GM08714 (cell line): ENCODE measurements at regions not wholly inside any gene's neighbourhood (a gene's known extent, or its start where the extent isn't known, plus 50 kb on each side); places are given as distances from the start of the nearest gene placed in this dataset.
"Not testable (repeated sequence)": the region's sequence is repeated elsewhere in the genome, so short reads cannot be mapped to it uniquely, and the experiment has no call there.

Experiments
- H3K4me3 ChIP-seq: fragments of 200-500 bp; sonication (Bioruptor generic); 2 replicates; pipeline ENCODE4 v1.5.1; 2014; ENCODE audit warnings: mild to moderate bottlenecking, low read length, inconsistent platforms
- ZNF274 ChIP-seq: IDR thresholded peaks from 2 replicates; pipeline ENCODE4 v1.6.1; 2012; ENCODE audit warnings: mild to moderate bottlenecking, low read depth, low read length

DNA sequence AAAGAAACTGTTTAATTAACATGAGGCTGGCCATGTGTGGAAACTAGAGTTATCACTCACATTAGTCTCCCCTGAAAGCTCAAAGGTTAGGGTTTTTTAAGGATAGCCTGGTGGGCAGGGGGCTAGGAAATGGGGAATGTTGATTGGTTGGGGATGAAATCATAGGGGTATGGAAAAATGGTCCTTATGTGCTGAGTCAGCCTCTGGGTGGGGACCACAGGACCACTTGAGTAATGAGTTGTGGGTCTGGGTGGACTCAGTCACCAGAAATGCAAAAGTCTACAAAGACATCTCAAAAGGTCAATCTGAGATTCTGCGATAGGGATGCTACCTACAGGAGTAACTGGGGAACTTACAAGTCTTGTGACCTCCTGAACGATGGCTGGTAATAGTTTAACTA is 362.8 kb downstream of the DMAC1 start:
- H3K4me3 ChIP-seq, result no peak overlapping the region
- no peak for TF ChIP-seq ZNF274

DNA sequence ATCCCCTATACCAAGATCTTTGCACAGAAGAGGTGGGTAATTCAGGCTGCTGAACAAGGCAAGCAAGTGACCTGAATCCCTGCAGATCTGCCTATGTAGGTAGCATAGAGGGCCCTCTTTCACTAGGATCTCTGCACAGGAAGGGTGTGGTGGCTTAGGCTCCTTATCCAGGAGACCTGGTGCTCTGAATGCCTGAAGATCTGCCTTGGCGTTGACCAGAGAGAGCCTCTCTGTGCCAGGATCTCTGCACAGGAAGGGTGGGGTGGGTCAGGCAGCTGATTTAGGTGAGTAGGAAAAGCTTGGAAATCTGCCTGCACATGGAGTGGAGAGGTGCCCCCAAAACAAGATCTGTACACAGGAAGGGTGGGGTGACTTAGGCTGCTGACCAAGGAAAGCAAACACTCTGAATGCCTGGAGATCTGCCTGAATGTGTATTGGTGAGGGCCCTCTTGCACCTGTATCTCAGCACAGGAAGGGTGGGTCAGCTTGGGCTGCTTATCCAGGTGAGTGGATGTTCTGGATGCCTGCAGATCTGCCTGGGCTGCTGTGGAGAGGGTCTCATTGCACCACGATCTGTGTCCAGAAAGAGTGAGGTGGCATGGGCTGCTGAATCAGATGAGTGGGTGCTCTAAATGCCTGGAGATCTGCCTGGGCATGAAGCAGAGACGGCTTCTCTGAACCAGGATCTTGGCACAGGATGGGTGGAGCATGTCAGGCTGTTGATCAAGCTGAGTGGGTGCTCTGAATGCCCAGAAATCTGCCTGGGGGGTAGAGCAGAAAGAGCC is 365.9 kb downstream of the DMAC1 start:
- no peak for TF ChIP-seq ZNF274
- H3K4me3 ChIP-seq, result no peak overlapping the region

GRCh38 chr9:7432989-7433388 is 366.6 kb downstream of the DMAC1 start:
- TF ChIP-seq ZNF274, result no peak

GRCh38 chr9:7417397-7417796 is 382.2 kb downstream of the DMAC1 start:
- not testable (repeated sequence) for H3K4me3 ChIP-seq

More at GRCh38 chr9:7432989-7433388, 366.6 kb downstream of the DMAC1 start:
- H3K4me3 ChIP-seq, result no peak overlapping the region

- TF ChIP-seq ZNF274, result no peak
- no peak overlapping the region for H3K4me3 ChIP-seq
Measured at GRCh38 chr9:7415836-7416235, 383.7 kb downstream of the DMAC1 start.

- no peak overlapping the region for H3K4me3 ChIP-seq
- TF ChIP-seq ZNF274, result no peak
Measured at GRCh38 chr9:7408845-7409244, 390.7 kb downstream of the DMAC1 start.

- TF ChIP-seq ZNF274, result no peak
Measured at GRCh38 chr9:7407246-7407645, 392.3 kb downstream of the DMAC1 start.

DNA sequence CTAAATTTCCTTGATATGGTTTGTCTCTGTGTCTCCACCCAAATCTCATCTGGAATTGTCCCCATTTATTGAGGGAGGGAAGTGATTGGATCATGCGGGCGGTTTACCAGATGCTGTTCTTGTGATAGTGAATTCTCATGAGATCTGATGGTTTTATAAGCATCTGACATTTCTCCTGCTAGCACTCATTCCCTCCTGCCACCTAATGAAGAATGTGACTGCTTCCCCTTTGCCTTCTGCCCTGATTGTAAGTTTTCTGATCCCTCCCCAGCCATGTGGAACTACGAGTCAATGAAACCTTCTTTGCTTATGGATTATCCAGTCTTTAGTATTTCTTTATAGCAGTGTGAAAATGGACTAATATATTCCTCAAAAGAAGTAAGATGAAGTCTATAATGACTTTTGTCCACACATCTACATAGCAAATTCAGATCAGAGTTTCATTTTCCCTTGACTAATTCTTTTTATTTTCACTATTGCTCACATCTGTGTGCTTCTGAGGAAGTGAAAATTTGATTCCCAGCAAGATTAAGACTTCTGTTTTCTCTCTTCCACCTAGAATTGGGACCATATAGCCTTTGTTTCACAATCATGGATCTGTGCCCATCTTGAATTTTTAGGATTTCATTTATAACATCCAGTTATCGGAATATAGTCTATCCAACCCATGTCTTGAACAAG is 393.5 kb downstream of the DMAC1 start:
- no peak for TF ChIP-seq ZNF274
- H3K4me3 ChIP-seq, result no peak overlapping the region

More at GRCh38 chr9:7407246-7407645, 392.3 kb downstream of the DMAC1 start:
- H3K4me3 ChIP-seq, result no peak overlapping the region

- no peak overlapping the region for H3K4me3 ChIP-seq
- TF ChIP-seq ZNF274, result no peak
Measured at GRCh38 chr9:7403839-7404487, 395.6 kb downstream of the DMAC1 start.

GRCh38 chr9:7403028-7403389 is 396.6 kb downstream of the DMAC1 start:
- no peak for TF ChIP-seq ZNF274
- H3K4me3 ChIP-seq, result no peak overlapping the region

DNA sequence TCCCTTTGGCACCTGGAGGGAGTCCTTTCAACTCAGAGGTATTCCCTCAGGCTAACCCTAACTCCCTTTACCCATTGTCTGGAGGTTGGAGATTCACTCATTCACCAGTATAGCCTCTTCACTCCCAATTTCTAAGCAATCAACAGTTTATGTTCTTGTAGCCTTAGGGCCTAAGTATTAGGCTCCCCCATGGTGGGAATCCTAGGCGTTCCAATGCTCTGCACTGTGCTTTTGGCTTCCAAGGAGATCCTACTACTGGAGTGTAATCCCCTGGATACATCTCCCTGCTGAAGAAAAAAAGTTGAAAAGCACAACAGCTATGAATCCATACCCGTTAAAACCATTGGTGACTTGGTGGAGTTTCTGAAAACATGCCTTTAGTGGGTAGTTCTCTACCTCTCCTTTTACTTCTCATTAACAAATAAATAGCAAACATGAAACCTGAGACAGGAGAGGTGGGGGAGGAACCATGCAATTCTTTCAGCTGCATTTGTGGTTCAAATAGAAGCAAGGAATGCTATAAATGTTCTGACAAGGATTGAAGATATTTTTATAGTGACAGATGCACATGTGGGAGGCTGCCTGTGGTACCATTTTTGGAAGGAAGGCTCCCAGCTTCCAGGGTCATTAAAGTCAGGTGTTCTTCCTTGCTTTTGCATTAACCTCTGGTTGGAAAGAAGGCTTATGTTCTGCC is 397.1 kb downstream of the DMAC1 start:
- H3K4me3 ChIP-seq, result no peak overlapping the region
- no peak for TF ChIP-seq ZNF274

- H3K4me3 ChIP-seq, result no peak overlapping the region
- no peak for TF ChIP-seq ZNF274
Measured at GRCh38 chr9:7401116-7401515, 398.5 kb downstream of the DMAC1 start.

- no peak for TF ChIP-seq ZNF274
Measured at GRCh38 chr9:7394002-7394774, 405.4 kb downstream of the DMAC1 start.

DNA sequence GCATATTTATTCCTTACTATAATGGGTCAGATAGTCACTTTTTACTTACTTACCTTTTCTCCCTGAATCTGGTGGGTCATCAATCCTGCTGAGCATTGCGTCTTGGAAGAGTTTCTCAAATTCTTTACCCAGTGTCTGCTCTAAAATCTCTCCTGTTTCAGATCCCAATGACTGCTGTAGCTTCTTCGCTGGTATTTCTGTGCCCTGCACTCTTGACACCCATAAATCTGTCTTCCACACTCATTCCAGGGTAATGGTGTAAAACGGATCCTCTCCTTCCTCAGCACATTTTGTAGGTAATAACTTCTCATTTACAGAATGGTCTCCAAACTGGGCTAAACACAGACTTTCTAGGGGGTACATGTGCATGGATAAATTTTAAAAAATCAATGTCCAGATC is 407.4 kb downstream of the DMAC1 start:
- TF ChIP-seq ZNF274, result no peak
- H3K4me3 ChIP-seq, result no peak overlapping the region

More at GRCh38 chr9:7394002-7394774, 405.4 kb downstream of the DMAC1 start:
- H3K4me3 ChIP-seq, result no peak overlapping the region

DNA sequence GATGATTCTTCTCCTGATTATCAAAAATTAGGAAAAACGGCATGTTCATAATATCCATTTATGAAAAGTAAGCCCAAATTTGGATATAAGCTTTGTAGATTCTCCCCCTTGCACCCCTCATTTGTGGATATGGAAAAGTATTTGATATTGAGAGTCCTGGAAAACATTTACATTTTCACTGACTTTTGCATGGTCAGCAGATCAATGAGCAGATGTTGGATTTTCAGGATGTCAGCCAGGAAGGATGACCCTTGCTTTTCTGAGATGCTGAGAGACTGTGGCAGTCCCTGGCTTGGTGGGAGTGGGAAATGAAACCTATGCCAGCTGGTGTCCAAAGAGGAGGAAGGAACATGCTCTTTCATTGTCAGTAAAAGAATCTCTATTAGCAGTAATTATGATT is 410.8 kb downstream of the DMAC1 start:
- H3K4me3 ChIP-seq, result no peak overlapping the region
- no peak for TF ChIP-seq ZNF274
